GM12873 (cell line): ENCODE measurements at regions not wholly inside any gene's neighbourhood (a gene's known extent, or its start where the extent isn't known, plus 50 kb on each side); places are given as distances from the start of the nearest gene placed in this dataset.

Source experiments
- TF ChIP-seq, protein P1 (sequence below): IDR thresholded peaks from 2 replicates; pipeline ENCODE4 v1.5.1; 2012; ENCODE audit warnings: low read depth, mild to moderate bottlenecking, moderate library complexity, low read length, control low read depth; ENCODE audit not compliant: insufficient read depth; ENCODE audit errors: missing control alignments

- TF ChIP-seq, protein P1, sequence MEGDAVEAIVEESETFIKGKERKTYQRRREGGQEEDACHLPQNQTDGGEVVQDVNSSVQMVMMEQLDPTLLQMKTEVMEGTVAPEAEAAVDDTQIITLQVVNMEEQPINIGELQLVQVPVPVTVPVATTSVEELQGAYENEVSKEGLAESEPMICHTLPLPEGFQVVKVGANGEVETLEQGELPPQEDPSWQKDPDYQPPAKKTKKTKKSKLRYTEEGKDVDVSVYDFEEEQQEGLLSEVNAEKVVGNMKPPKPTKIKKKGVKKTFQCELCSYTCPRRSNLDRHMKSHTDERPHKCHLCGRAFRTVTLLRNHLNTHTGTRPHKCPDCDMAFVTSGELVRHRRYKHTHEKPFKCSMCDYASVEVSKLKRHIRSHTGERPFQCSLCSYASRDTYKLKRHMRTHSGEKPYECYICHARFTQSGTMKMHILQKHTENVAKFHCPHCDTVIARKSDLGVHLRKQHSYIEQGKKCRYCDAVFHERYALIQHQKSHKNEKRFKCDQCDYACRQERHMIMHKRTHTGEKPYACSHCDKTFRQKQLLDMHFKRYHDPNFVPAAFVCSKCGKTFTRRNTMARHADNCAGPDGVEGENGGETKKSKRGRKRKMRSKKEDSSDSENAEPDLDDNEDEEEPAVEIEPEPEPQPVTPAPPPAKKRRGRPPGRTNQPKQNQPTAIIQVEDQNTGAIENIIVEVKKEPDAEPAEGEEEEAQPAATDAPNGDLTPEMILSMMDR: no peak
Observed at GRCh38 chr12:9271875-9272274, 63.7 kb upstream of the PZP start.

- TF ChIP-seq, protein P1: no peak
Observed at GRCh38 chr12:9264546-9264945, 56.4 kb upstream of the PZP start.

- TF ChIP-seq, protein P1: no peak
Observed at GRCh38 chr12:9260931-9261330, 52.7 kb upstream of the PZP start.

DNA sequence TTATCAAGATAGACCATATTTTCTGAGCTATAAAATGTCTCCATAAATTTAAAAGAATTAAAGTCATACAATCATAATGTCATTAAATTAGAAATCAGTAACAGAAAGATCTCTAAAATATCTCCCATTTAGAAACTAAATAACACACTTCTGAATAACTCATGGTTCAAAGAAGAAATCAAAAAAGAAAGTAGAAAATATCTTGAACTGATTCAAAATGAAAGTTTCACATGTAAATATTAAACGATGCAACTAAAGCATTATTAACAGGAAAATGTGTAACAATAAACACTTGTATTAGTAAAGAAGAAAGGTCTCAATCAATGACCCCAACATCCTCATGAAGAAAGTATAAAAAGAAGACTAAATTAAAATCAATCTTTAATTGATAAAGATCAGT is 50.5 kb upstream of the PZP start:
- TF ChIP-seq, protein P1: no peak
